ENCODE measurements at regions not wholly inside any gene's neighbourhood (a gene's known extent, or its start where the extent isn't known, plus 50 kb on each side); places are given as distances from the start of the nearest gene placed in this dataset.

DNA sequence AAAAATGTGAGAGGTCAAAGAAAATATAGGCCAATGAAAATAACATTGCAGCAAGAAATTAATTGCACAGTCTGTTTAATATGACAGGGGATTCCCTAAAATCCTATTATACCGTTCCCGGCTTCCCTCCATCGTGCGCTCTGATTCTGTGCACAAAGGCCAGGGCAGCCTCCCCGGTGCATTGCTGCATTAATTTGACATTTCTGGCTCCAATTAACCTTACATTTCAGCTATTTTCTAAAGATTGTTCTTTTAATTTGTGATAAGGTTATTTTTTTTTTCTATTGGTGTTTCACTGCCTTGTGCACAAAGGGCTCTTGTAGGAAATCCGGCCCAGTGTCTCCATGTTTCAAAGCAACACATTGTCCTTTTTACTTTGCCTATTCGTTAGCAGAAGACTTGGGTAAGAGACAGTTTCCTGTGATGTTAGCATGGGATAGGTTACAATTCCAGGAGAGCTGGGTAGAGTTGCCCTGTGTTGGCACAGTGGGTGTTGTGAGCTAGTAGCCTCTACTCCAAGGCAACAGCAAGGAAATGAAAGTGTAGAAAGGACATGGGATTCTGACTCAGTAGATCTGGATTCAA is 257.3 kb upstream of the IGF1R start:
- no peak for DNase-seq

DNA sequence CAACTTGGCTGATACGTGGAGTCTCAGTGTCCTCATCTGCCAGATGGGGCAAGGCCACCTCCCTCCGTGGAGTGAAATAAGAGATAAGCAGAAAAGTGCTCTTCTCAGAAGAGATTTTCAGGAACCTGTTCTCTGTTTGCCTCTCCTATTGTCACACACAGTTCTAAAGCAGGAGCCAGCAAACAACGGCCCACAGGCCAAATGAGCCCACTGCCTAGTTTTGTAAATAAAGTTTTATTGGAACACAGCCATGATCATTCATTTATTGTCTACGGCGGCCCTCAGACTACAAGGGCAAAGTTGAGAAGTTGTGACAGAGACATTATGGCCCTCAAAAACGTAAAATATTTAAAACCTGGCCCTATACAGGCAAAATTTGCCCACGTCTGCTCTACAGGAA is 256.8 kb upstream of the IGF1R start:
- DNase-seq: no peak

DNA sequence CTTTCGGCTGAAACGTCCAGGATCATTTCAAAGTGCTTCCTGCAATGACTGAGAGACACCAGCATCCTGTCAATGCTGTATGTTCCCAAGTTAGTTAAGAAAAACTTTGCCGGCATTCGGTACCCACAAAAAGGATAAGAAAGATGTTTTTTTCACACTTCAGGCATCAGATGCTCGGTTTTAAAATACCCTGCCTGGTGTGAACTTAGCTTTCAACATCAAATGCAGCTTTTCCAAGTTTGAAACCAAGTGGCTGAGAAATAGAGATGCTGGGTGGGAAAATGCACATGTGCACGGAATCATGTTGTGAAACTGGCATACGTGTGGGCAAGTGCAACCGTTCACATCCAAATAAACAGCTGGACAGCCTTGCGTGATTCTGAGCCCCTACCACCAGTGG is 254.9 kb upstream of the IGF1R start:
- DNase-seq: no peak

DNA sequence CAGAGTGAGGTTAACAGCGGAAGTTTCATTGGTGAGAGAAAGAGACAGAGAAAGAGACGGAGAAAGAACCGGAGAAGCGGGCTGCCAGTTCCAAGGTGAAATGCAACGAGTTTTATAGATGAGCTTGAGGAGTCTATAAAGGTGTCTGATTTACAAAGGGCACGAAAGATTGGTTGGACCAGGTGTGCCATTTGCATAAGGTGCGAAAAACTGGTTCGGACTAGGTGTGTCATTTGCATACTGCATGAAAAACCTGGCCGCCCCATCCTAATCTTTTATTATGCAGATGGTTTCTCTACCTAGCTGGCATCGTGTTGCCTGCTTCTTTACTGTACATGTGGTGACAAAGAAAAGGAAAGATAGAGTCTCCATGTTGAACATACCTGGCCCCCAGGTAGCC is 253.8 kb upstream of the IGF1R start:
- no peak for DNase-seq

DNA sequence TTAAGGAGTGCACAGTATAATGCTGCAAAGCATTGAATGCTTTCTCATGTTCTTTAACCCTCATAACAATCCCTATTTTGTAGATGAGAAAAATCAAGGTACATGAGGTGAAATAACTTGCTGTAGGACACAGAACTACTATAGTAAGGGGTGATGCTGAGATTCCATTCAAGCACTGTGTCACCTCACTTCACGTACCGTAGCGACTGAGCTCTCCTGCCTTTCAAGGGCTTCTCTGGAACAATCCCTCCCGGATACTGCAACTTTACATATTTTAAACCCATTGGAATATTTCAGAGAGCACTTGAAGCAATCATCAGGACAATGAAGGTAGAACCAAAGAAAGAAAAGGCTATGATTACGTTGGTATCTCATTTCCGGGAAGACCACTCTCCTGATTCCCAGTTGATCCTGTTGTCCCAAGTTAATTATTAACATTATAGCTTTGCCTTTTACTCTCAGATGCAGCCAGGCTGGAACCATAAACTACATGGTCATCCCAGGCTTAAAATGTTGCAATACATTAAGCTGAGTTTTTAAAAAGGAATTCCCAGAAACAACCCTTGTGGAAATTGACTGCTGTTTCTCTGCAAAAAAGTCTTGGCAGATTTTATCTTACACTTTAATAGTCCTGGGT is 252.2 kb upstream of the IGF1R start:
- no peak for DNase-seq

DNA sequence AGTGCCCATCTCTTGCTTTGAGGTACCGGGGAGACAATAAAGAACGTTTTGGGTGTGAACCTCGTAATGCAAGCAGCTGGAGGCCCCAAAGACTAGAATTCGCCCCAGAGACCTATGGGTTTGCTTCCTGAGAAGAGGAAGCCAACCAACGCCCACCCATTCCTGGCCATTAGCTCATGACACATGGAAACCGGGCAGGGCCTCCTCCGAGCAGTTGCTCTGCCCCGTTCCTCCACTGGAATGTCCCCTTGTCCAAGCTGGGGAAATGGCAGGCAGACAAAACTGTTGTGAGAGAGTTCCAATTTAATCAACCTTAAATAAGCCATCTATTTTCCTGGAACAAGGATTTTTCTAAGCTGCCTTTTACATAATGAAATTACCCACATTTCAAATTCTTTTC is 250.9 kb upstream of the IGF1R start:
- no peak for DNase-seq

DNA sequence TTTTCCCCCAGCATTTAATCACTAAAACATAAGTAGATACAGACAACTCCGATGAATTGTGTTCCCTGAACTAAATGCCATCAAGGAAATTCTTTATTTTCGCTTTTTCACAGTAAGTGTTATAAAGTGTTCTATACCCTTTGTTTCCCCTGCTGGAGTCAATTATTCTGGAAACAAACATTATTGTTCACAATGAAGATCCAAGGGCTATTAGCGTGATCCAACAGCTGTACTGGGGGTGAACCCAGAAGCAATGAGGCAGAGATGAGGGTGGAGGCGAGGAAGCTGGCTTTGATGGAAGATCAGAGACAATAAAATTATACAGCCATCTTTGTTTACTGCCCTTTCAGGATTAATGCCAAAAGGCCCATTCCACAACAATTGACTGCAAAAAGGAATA is 250.3 kb upstream of the IGF1R start:
- DNase-seq: no peak

DNA sequence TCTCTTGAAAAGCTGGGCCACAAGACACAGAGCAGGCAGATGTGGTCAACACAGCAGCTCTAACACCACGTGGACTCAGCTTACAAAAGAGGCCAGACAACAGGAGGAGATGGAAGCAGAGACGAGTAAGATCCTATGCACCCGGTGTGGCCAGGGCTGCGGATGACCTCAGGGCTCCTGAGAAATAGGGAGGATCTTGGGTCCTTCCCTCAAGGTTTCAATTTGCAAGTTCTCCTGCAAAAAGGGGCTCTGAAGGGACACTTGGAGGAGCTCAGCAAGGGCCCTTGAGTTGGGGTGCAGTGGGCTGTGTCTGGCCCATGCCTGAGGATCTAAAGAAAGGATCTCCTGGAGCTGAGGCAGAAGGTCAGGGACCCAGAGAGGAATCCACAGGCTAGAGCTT is 249.5 kb upstream of the IGF1R start:
- no peak for DNase-seq

DNA sequence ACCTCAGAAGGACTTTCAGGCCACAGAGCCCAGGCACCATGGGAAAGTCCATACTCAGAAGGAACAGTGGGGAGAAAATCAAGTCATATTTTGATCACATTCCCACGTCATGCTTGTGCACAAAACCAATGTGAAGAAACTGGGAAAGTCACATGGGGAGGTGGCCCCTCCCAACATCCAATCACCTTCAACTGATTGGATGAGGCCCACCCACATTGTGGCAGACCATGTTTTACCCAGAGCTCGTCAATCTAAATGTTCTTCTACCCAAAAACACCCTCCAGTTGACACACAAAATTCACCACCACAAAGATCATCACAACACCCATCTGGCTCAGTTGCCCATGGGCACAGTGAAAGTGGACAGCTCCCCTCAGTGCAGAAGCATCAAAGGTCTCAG is 248.2 kb upstream of the IGF1R start:
- DNase-seq: no peak

DNA sequence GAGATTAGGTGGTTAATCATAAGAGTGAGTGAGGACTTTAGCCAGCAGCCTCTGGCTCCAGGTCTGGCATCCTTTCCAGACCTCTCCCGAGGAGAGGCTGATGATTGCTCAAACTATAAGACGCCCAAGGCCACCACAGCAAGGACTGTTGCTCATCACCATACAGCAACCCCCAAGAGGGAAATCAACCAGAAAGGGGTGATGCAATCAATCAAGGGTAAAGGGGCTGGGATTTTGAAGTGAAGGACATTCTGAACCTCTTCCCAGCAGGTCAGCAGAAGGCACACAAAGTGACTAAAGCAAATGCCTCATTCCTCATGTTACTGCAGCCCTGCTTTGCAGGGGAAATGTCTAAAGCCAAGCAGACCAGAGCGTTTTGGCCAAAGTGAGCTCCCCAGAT is 247.3 kb upstream of the IGF1R start:
- no peak for DNase-seq

DNA sequence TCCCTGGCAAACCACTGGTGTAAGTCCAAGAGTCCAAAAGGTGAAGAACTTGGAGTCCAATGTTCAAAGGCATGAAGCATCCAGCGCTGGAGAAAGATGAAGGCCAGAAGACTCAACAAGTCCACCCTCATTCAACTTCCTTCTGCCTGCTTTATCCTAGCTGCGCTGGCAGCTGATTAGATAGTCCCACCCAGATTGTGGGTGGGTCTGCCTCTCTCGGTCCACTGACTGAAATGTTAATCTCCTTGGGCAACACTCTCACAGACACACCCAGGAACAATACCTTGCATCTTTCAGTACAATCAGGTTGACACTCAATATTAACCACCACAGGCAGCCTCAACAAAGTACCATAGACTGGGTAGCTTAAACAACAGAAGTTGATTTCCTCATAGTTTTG is 245.9 kb upstream of the IGF1R start:
- DNase-seq: no peak

DNA sequence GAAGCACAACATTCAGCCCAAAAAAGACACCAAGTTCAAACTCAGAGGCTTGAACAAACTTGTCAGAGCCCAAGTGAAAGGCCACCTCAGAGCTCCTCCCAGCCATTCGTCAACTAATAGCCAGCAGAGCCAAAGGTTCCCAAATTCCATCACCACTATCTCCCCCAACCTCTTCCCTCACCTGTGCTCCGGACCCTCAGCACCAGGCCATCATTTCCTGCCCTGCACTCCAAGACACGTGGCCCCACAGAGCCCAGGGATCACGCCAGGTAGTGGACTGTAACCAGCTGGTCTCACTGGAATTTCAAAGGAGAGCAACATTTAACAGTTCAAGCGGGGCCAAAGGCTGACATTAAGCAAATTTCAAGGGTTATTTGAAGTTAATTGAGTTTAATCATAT is 245.2 kb upstream of the IGF1R start:
- no peak for DNase-seq

DNA sequence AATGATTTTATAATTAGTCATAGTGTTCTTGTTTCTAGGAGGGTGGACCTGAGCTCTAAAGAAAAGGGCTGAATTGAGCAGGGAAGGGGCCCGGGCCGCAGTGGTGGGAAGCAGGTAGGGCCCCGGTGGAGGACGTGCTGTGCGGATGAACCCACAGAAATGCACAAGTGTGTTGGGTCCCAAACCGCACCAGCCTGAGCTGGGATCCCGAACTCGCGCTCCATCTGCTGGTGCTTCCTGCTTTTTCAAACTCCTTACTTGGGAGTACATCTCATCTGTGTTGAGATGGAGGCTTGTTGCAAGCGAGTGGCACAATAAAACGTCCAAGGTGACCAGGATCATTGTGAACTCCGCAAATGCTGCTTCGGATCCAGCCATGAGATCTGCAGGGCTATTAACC is 244.8 kb upstream of the IGF1R start:
- no peak for DNase-seq

DNA sequence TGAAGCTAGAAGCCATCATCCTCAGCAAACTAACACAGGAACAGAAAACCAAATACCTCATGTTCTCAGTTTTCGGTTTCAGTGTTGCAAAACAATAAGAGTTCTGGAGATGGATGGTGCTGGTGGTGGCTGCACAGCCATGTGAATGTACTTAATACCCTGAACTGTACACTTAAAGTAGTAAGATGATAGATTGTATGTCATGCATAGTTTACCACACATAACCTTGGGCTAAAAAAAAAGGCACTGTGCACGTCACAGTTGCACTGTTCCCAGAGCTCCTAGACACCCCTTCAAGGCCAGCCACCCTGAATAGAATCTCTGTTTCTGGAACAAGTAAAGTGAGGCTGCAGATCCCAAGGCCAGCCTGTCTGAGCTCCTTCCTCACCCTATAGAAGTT is 243.3 kb upstream of the IGF1R start:
- no peak for DNase-seq

DNA sequence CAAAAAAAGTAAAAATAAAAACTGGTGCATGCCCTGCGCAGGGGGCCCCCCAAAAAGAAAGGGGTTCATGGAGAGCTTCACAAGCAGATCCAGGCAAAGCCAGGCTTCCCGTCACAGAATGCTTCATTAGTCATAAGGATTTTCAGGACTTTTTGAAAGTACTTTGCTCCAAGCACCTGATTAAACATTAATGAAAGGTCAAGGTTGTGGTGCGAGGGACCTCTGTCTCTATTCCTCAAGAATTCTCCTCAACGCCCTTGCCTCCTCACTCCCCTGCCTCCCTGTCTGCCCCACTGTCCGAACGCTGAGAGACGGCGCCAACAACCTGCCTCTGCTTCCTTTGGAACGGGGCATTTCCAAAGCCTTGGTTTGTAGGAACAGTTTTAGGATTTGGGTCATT is 240.1 kb upstream of the IGF1R start:
- no peak for DNase-seq

DNA sequence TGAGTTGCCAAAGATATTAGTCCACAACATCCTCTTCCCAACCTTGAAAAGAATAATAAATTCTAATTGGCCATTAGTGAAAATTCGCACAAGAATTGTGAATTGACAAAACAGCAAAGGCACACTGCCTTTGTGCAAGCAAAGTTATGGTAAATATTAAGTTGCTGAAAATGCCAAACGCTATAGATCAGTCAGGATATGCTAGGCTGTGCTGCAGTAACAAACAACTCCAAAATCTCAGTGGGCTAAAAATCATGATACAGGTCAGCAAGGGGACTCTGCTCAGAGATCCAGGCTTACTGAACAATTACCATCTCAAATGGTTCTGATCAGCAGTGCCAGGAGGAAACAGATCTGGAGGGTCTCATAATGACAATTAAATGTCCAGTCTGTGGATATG is 238.0 kb upstream of the IGF1R start:
- no peak for DNase-seq

DNA sequence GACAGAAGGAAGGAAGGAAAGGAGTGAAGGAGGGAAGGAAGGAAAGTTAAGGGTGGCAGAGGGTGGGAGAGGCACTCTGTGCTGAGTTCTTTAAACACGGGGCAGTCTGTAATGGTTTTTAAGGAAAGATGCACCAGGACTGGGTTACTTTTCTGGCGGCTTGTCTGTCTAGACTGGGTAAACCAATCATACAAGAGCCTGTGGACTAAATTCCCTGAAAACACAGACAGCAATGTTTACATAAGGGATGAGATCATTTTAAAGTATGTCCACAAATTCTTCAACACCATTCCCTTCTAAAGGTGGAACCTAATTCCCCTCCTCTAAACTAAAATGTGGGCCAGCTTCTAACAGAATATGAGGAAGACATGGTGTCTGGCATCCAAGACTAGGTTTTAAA is 235.5 kb upstream of the IGF1R start:
- no peak for DNase-seq

DNA sequence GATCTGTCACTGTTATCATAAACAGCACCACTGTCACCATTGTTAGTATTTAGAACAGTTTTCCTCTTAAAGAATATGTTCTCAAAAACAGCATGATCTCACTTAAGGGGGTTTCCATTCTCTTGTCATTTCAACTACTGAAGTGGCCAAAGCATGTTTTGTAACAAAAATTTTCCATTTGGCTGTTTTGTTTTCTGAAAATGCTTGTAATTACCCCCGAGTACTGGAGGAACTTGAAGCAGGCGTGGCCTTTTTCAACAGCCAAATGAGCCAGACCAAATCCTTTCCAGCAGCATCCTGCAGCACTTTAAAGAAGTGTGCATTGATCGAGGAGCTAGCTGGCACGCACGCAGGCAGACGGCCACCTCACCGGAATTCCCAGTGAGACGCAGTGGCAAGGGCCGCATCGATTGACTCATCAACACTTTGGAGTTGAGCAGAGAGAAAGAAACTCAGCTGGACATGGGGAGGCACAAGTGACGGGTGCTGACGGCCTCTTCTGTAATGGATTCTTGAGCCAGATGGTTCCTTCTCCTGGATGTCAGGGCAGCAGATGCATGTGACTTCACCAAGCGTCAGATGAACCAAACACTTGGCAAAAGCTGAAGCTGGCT is 234.3 kb upstream of the IGF1R start:
- DNase-seq: no peak

DNA sequence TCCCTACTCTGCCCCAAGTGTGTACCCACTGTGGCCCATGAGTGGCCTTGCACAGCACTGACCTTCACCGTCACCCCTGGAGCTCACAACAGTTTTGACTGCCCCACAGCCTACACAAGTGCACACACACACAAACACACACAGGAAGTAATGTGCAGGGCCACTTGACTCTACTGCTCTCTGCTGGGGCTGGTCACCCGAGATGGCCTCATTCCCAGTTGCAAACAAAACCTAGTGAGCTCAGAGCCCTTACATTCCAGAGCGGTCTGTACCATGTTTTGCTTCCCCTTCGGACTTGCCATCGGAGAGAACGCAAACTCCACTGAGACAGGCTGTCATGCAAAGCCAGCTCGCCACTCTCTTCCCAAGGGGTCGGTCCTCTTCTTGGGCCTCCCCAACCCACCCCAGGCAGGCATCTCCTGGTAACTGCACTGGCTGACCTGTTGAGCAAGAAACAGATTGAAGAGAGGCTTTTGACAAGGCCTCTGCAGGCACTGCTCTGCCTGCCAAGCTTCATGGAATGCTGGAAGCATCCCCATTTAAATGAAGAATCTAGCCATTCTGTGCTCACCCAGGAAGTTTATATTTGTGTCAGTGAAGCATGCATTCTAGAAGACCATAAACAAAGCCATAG is 232.0 kb upstream of the IGF1R start:
- DNase-seq: no peak

DNA sequence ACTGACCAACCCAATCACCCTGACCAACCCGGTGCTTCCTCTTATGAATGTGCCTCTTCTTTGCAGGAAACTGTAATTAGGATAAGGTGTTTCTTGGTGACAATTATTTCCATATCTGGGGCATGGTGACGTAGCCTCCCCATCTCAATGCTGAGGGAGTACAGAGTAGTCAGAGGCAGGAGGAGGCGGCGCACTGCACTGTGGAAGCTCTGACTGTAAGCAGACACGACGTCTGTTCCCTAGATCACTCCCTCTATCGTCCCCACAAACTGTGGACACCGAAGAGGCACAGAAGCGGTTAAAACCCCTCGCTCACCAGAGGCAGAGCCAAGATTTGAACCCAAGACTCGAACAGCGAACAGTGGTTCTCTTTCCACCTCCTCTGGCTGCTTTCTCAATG is 231.0 kb upstream of the IGF1R start:
- no peak for DNase-seq

DNA sequence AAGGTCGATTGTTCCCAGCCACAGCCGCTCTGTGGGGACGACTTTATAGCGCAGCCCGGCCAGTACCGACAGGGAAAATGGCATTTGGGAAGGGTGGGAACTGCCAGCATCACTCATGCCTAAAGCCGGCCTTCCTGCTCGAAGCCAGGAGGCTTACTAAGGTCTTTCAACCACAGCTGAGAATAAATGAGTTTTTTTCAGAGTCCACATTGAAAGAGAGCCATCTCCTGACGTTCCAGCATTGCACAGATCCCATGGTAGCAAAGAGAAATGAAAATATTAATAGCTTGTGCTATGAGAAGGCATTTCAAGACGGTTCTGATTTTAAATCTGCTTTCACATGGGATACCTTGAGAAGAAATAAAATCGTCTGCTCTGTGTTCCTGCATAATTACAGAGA is 230.2 kb upstream of the IGF1R start:
- no peak for DNase-seq

DNA sequence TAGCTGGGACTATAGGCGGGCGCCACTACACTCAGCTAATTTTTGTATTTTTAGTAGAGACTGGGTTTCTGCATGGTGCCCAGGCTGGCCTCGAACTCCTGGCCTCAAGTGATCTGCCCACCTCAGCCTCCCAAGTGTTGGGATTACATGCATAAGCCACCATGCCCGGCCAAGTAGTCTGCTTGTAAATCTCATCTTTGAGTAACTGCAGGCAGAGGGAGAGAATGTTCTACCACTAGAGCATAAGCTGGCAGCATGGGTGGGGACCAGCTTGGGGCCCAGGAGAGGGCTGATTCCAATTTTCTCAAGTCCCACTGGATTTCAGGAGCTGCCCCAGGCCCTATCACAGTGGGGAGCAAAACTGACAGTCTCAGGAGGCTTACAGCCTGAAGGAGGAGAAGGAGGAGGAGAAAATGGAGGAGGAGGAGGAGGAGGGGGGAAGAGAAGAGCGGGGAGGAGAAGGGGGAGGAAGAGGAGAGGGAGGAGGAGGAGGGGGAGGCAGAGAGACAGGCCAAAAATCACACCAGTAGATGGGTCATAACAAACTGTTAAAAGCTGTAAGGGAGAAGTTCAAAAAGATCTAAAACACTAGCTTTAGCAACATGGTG is 229.1 kb upstream of the IGF1R start:
- no peak for DNase-seq

DNA sequence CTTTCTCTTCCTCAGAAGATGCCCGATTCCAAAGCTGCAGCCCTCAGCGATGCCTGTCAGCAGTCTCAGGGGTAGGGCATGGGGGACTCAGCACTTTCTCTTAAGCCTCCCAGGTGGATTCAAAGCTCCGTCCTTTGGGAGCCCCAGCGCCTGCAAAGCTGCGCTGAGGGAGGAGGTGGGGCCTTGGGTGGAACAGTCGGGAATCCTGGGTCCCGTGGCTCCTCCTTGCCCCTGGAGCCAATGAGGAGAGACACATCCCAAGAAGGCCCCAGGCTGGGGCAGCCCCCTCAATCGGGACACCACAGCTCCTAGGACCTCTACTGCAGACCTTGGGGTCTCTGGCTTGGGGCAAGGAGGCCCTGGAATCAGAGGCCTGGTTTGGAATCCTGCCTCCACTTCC is 227.5 kb upstream of the IGF1R start:
- DNase-seq: no peak

Data from activated CD4-positive, CD25-positive, alpha-beta regulatory T cell treated with anti-CD3 and anti-CD28 coated beads, Interleukin-2, amount 50 U/mL, for 72 hours (primary cell).